Keratinocyte (primary cell): ENCODE measurements at regions not wholly inside any gene's neighbourhood (a gene's known extent, or its start where the extent isn't known, plus 50 kb on each side); places are given as distances from the start of the nearest gene placed in this dataset.

ENCODE experiments used
- DNase-seq: peaks from one replicate; pipeline ENCODE4 v3.0.0-alpha.2; 2011; ENCODE audit warnings: low read depth, missing footprints, low spot score
- FAIRE-seq: peaks from 2 replicates; lab custom pipeline; 2011; peaks lifted over from hg19 to GRCh38; lab: Jason Lieb, UNC
- H2AFZ ChIP-seq: 2 replicates; pipeline ENCODE4 v1.6.0; 2012; ENCODE audit warnings: low read length, control low read depth, inconsistent platforms; ENCODE audit not compliant: control insufficient read depth
- H3K27ac ChIP-seq: 2 replicates; pipeline ENCODE4 v1.5.1; 2011; ENCODE audit warnings: low read length; ENCODE audit not compliant: control insufficient read depth, insufficient read depth
- H3K27me3 ChIP-seq: 3 replicates; pipeline ENCODE4 v1.6.0; 2011; ENCODE audit warnings: low read length; ENCODE audit not compliant: control insufficient read depth, insufficient read depth; ENCODE audit errors: extremely low read depth
- H3K36me3 ChIP-seq, 2 experiments: 2 replicates in 1 of 2; 3 replicates in 1 of 2; pipeline ENCODE4 v1.5.1; 2011; ENCODE audit warnings: low read length in 2 of 2, mild to moderate bottlenecking in 1 of 2; ENCODE audit not compliant: control insufficient read depth in 2 of 2, insufficient read depth in 2 of 2; ENCODE audit errors: extremely low read depth in 1 of 2
- H3K4me1 ChIP-seq: 3 replicates; pipeline ENCODE4 v1.5.1; 2011; ENCODE audit warnings: low read length; ENCODE audit not compliant: control insufficient read depth, insufficient read depth; ENCODE audit errors: extremely low read depth
- H3K4me2 ChIP-seq: 3 replicates; pipeline ENCODE4 v1.6.0; 2011; ENCODE audit warnings: low read depth, low read length; ENCODE audit not compliant: control insufficient read depth, insufficient read depth; ENCODE audit errors: extremely low read depth
- H3K4me3 ChIP-seq, 3 experiments: fragments of 200-600 bp in 1 of 3; sonication (generic) in 1 of 3; 2 replicates in 2 of 3; 3 replicates in 1 of 3; pipeline ENCODE4 v1.5.1; 2011 to 2016; ENCODE audit warnings: low read length in 3 of 3, mild to moderate bottlenecking in 3 of 3, control low read depth in 2 of 3, inconsistent platforms in 1 of 3, low read depth in 1 of 3, mixed read lengths in 1 of 3, mixed run types in 1 of 3, moderate library complexity in 1 of 3; ENCODE audit not compliant: control insufficient read depth in 2 of 3, insufficient read depth in 2 of 3; ENCODE audit errors: extremely low read depth in 1 of 3
- H3K79me2 ChIP-seq: 2 replicates; pipeline ENCODE4 v1.6.0; 2012; ENCODE audit warnings: low read length; ENCODE audit not compliant: control insufficient read depth, insufficient read depth
- H3K9ac ChIP-seq: 3 replicates; pipeline ENCODE4 v1.6.0; 2011; ENCODE audit warnings: low read length; ENCODE audit not compliant: control insufficient read depth, insufficient read depth; ENCODE audit errors: extremely low read depth
- H3K9me1 ChIP-seq: 3 replicates; pipeline ENCODE4 v1.6.0; 2011; ENCODE audit warnings: low read length; ENCODE audit not compliant: control insufficient read depth, insufficient read depth; ENCODE audit errors: extremely low read depth
- H3K9me3 ChIP-seq: 2 replicates; pipeline ENCODE4 v1.5.1; 2012; ENCODE audit warnings: low read depth, low read length; ENCODE audit not compliant: control insufficient read depth
- H4K20me1 ChIP-seq: 3 replicates; pipeline ENCODE4 v1.6.0; 2011; ENCODE audit warnings: low read length; ENCODE audit not compliant: control insufficient read depth, insufficient read depth; ENCODE audit errors: extremely low read depth
- EZH2 ChIP-seq: IDR thresholded peaks from one replicate; pipeline ENCODE4 v1.6.1; 2012; ENCODE audit warnings: inconsistent platforms, mild to moderate bottlenecking, low read length, moderate library complexity
- dilution Hi-C: fragments of 300-500 bp; cut with MboI; formaldehyde crosslinking; loops from one replicate; pipeline ENCODE4 v1.7.0; 2020; ENCODE audit warnings: low sequenced_read_pairs; ENCODE audit not compliant: extremely low pct_ligation_motif_present
- TF ChIP-seq, protein P1 (sequence below), 3 experiments: IDR thresholded peaks in 1 of 3; conservative IDR thresholded peaks in 1 of 3; optimal IDR thresholded peaks in 1 of 3; 2 replicates in 2 of 3; 3 replicates in 1 of 3; pipeline versions ENCODE3 to v1.5.1; 2011; ENCODE audit warnings: low read length in 3 of 3, mild to moderate bottlenecking in 3 of 3, moderate library complexity in 2 of 3, control low read depth in 1 of 3, inconsistent platforms in 1 of 3; ENCODE audit not compliant: insufficient read depth in 2 of 3; ENCODE audit errors: extremely low read depth in 1 of 3

DNA sequence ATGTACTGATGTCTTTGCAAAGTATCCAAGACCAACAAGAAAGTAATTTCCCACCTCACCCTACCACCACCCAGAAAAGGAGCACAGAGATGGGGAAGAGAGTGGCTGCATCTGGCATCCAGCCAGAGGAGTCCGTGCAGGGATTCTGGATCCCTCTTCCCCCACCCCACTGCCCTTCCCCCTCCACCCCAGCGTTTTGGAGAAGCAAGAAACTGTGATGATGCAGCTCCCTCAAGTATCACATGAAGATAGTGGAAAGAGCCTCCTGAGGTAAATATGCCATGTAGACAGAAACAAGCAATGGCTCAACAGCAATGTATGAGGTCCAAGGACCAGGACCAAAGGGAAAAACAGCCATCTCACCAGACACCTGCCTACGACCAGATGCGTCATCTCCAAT, 153.8 kb downstream of the DEPDC1B start:
- dilution Hi-C loops: no loop called here
- no peaks in the 10 kb centered on the region for H3K4me1 ChIP-seq
- no peak overlapping the region for H3K27ac ChIP-seq
- no peaks in the 10 kb centered on the region for H4K20me1 ChIP-seq
- no peak for FAIRE-seq
- H3K9me1 ChIP-seq: no peaks in the 10 kb centered on the region
- no peak overlapping the region for H3K4me2 ChIP-seq
- no peak for DNase-seq
- H2AFZ ChIP-seq: no peak overlapping the region
- H3K9ac ChIP-seq: no peak overlapping the region
- H3K9me3 ChIP-seq: no peaks in the 10 kb centered on the region
- no peak overlapping the region for H3K4me3 ChIP-seq
- TF ChIP-seq EZH2: no peak
- TF ChIP-seq, protein P1, sequence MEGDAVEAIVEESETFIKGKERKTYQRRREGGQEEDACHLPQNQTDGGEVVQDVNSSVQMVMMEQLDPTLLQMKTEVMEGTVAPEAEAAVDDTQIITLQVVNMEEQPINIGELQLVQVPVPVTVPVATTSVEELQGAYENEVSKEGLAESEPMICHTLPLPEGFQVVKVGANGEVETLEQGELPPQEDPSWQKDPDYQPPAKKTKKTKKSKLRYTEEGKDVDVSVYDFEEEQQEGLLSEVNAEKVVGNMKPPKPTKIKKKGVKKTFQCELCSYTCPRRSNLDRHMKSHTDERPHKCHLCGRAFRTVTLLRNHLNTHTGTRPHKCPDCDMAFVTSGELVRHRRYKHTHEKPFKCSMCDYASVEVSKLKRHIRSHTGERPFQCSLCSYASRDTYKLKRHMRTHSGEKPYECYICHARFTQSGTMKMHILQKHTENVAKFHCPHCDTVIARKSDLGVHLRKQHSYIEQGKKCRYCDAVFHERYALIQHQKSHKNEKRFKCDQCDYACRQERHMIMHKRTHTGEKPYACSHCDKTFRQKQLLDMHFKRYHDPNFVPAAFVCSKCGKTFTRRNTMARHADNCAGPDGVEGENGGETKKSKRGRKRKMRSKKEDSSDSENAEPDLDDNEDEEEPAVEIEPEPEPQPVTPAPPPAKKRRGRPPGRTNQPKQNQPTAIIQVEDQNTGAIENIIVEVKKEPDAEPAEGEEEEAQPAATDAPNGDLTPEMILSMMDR (optimal IDR thresholded peaks at IDR 0.05 in 1 of 3, IDR thresholded peaks at IDR 0.05 in 1 of 3, conservative IDR thresholded peaks at IDR 0.05 in 1 of 3; ENCODE audit: extremely low read depth in 1 of 3, insufficient read depth in 2 of 3, low read length in 3 of 3): no peak
- no peaks in the 10 kb centered on the region for H3K27me3 ChIP-seq
- no peaks in the 10 kb centered on the region for H3K36me3 ChIP-seq
- no peaks in the 10 kb centered on the region for H3K79me2 ChIP-seq

DNA sequence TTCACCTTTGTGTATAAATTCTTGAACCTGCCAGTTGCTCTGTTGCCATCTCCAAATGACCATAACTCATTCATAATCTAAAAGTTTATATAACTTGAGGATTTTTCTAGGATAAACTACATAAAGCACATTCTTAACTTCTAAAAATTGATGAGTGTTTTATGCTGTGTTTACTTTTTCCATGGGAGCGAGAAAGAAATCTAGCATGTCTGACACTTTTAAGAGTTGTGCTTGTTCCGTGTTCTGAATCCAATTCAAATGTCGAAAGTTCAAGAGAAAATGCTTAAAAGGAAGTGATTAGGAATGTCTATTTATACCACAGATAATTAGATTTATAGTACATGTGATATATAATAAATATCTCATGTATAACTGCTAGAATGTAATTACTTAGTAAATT, 154.4 kb downstream of the DEPDC1B start:
- no peaks in the 10 kb centered on the region for H3K36me3 ChIP-seq
- H3K27me3 ChIP-seq: no peaks in the 10 kb centered on the region
- H3K9me3 ChIP-seq: no peaks in the 10 kb centered on the region
- no peak overlapping the region for H2AFZ ChIP-seq
- H3K79me2 ChIP-seq: no peaks in the 10 kb centered on the region
- no peaks in the 10 kb centered on the region for H3K4me1 ChIP-seq
- no peak overlapping the region for H3K4me2 ChIP-seq
- no peaks in the 10 kb centered on the region for H4K20me1 ChIP-seq
- DNase-seq (no peak), FAIRE-seq (no peak)
- dilution Hi-C loops: no loop called here
- H3K9me1 ChIP-seq: no peaks in the 10 kb centered on the region
- no peak overlapping the region for H3K27ac ChIP-seq
- H3K4me3 ChIP-seq: no peak overlapping the region
- H3K9ac ChIP-seq: no peak overlapping the region
- TF ChIP-seq EZH2: no peak
- TF ChIP-seq, protein P1 (optimal IDR thresholded peaks at IDR 0.05 in 1 of 3, IDR thresholded peaks at IDR 0.05 in 1 of 3, conservative IDR thresholded peaks at IDR 0.05 in 1 of 3; ENCODE audit: extremely low read depth in 1 of 3, insufficient read depth in 2 of 3, low read length in 3 of 3): no peak
